Transverse colon (tissue), 3 donors: ENCODE measurements at regions not wholly inside any gene's neighbourhood (a gene's known extent, or its start where the extent isn't known, plus 50 kb on each side); places are given as distances from the start of the nearest gene placed in this dataset.

Source experiments
- CTCF ChIP-seq, 5 experiments: fragments of 200-600 bp in 3 of 5; fragments of 450-650 bp in 2 of 5; sonication (generic) in 3 of 5; IDR thresholded peaks; 1 replicate in 2 of 5; 2 replicates in 3 of 5; pipeline ENCODE4 v1.5.1; 2016 to 2017; ENCODE audit warnings: antibody characterized with exemption in 5 of 5, inconsistent platforms in 3 of 5, mild to moderate bottlenecking in 2 of 5, moderate library complexity in 1 of 5
- EP300 ChIP-seq: sonication (generic); formaldehyde crosslinking; IDR thresholded peaks from one replicate; pipeline ENCODE4 v1.6.1; 2017; ENCODE audit warnings: antibody characterized with exemption, low read depth
- POLR2A ChIP-seq: fragments of 450-650 bp; IDR thresholded peaks from one replicate; pipeline ENCODE4 v1.6.1; 2016; ENCODE audit warnings: antibody characterized with exemption, mild to moderate bottlenecking, moderate library complexity

GRCh38 chr4:188336891-188337290, 197.7 kb downstream of the TRIML1 start:
- TF ChIP-seq CTCF (IDR thresholded peaks at IDR 0.05) (no peak), POLR2A (no peak), EP300 (no peak)
